Astrocyte of the cerebellum (primary cell): ENCODE measurements at regions not wholly inside any gene's neighbourhood (a gene's known extent, or its start where the extent isn't known, plus 50 kb on each side); places are given as distances from the start of the nearest gene placed in this dataset.

Source experiments
- DNase-seq: peaks from one replicate; pipeline ENCODE4 v3.0.0-alpha.2; 2011; ENCODE audit warnings: low read depth
- H3K4me3 ChIP-seq: 2 replicates; pipeline ENCODE4 v1.5.1; 2011; ENCODE audit warnings: mild to moderate bottlenecking, low read depth, low read length, moderate library complexity
- CTCF ChIP-seq: IDR thresholded peaks from 2 replicates; pipeline ENCODE4 v1.5.1; 2012; ENCODE audit warnings: low read length, low read depth, moderate library complexity, mild to moderate bottlenecking; ENCODE audit errors: missing control alignments
- in situ Hi-C: cut with HindIII; loops from 2 replicates; pipeline ENCODE4 v1.10.0; 2017; ENCODE audit warnings: low sequenced_read_pairs

- TF ChIP-seq CTCF = no peak
- no peak for DNase-seq
- in situ Hi-C loops = no loop called here
- no peak overlapping the region for H3K4me3 ChIP-seq
Observed at GRCh38 chr1:118303534-118303933, 118.5 kb upstream of the SPAG17 start.

GRCh38 chr1:118303064-118303463, 118.0 kb upstream of the SPAG17 start:
- no peak overlapping the region for H3K4me3 ChIP-seq
- DNase-seq = no peak
- in situ Hi-C loops = no loop called here
- no peak for TF ChIP-seq CTCF

GRCh38 chr1:118302145-118302544, 117.1 kb upstream of the SPAG17 start:
- in situ Hi-C loops = no loop called here
- DNase-seq = no peak
- TF ChIP-seq CTCF = no peak
- no peak overlapping the region for H3K4me3 ChIP-seq

GRCh38 chr1:118300808-118301207, 115.8 kb upstream of the SPAG17 start:
- no peak for DNase-seq
- no peak overlapping the region for H3K4me3 ChIP-seq
- in situ Hi-C loops = no loop called here

GRCh38 chr1:118298397-118298796, 113.4 kb upstream of the SPAG17 start:
- no peak for DNase-seq
- no peak overlapping the region for H3K4me3 ChIP-seq
- TF ChIP-seq CTCF = no peak
- in situ Hi-C loops = no loop called here

More at GRCh38 chr1:118300808-118301207, 115.8 kb upstream of the SPAG17 start:
- TF ChIP-seq CTCF = no peak

GRCh38 chr1:118297521-118297920, 112.5 kb upstream of the SPAG17 start:
- in situ Hi-C loops = no loop called here
- TF ChIP-seq CTCF = no peak
- H3K4me3 ChIP-seq = no peak overlapping the region
- no peak for DNase-seq

- H3K4me3 ChIP-seq = no peak overlapping the region
- no peak for TF ChIP-seq CTCF
- no peak for DNase-seq
- in situ Hi-C loops = no loop called here
Observed at GRCh38 chr1:118294875-118295642, 110.0 kb upstream of the SPAG17 start.
